ENCODE measurements at regions not wholly inside any gene's neighbourhood (a gene's known extent, or its start where the extent isn't known, plus 50 kb on each side); places are given as distances from the start of the nearest gene placed in this dataset.

DNA sequence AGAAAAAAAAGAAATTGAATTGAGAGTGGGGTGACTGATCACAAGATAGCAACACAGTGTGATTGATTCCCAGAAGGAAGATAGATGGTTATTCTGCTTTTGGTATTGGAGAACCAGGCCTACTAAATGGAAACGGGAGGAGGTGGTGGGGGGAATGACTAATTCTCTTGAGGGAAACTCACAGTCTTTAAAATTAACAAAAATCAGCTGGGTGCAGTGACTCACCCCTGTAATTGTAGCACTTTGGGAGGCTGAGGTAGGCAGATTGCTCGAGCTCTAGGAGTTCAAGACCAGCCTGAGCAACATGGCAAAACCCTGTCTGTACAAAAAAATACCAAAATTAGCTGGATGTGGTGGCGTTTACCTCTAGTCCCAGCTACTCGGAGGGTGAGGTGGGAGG lies 134.6 kb upstream of the PDE4B start:
- TF ChIP-seq, protein P1, sequence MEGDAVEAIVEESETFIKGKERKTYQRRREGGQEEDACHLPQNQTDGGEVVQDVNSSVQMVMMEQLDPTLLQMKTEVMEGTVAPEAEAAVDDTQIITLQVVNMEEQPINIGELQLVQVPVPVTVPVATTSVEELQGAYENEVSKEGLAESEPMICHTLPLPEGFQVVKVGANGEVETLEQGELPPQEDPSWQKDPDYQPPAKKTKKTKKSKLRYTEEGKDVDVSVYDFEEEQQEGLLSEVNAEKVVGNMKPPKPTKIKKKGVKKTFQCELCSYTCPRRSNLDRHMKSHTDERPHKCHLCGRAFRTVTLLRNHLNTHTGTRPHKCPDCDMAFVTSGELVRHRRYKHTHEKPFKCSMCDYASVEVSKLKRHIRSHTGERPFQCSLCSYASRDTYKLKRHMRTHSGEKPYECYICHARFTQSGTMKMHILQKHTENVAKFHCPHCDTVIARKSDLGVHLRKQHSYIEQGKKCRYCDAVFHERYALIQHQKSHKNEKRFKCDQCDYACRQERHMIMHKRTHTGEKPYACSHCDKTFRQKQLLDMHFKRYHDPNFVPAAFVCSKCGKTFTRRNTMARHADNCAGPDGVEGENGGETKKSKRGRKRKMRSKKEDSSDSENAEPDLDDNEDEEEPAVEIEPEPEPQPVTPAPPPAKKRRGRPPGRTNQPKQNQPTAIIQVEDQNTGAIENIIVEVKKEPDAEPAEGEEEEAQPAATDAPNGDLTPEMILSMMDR (IDR thresholded peaks at IDR 0.05; ENCODE audit: borderline replicate concordance, extremely low read depth, insufficient read depth): no peak
- intact Hi-C loops (cut with DNase I): no loop called here
- H3K9me3 ChIP-seq (ENCODE audit: control insufficient read depth in 2 of 3, insufficient read depth in 1 of 3, low read length in 3 of 3): no peaks in the 10 kb centered on the region
- no peaks in the 10 kb centered on the region for H3K36me3 ChIP-seq (ENCODE audit: control insufficient read depth in 2 of 3, insufficient read depth in 3 of 3, low read length in 3 of 3)
- no peaks in the 10 kb centered on the region for H3K4me1 ChIP-seq (ENCODE audit: control insufficient read depth in 2 of 3, insufficient read depth in 2 of 3, low read depth in 1 of 3, low read length in 3 of 3)
- H3K4me3 ChIP-seq (ENCODE audit: low read length in 3 of 3): no peak overlapping the region
- DNase-seq (no peak), FAIRE-seq (no peak)
- no peak overlapping the region for H3K9ac ChIP-seq (ENCODE audit: low read length in 3 of 3)
- no peaks in the 10 kb centered on the region for H3K27me3 ChIP-seq (ENCODE audit: control insufficient read depth, insufficient read depth, low read length)
- no peak overlapping the region for H3K27ac ChIP-seq (ENCODE audit: low read depth in 2 of 2, low read length in 2 of 2)

DNA sequence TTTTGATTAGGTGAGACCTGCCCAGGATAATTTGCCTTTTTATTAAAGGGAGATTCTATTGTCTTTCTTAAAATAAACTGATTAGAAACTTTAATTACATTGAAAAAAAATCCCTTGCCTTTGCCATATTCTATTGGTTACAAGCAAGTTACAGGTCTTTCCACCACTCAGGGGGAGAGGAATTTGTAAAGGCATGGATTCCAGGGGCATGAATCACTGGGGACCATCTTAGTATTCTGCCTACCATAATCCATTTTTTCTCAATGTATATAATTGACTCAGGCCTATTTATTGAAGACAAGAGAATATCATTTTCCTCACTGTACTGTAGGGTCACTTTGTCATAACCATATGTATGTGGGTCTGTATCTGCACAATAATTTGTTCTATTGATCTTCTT lies 124.3 kb upstream of the PDE4B start:
- H3K27ac ChIP-seq (ENCODE audit: low read depth in 2 of 2, low read length in 2 of 2): no peak overlapping the region
- TF ChIP-seq, protein P1 (IDR thresholded peaks at IDR 0.05; ENCODE audit: borderline replicate concordance, extremely low read depth, insufficient read depth): no peak
- DNase-seq (no peak), FAIRE-seq (no peak)
- H3K27me3 ChIP-seq (ENCODE audit: control insufficient read depth, insufficient read depth, low read length): no peaks in the 10 kb centered on the region
- H3K36me3 ChIP-seq (ENCODE audit: control insufficient read depth in 2 of 3, insufficient read depth in 3 of 3, low read length in 3 of 3): no peaks in the 10 kb centered on the region
- H3K4me1 ChIP-seq (ENCODE audit: control insufficient read depth in 2 of 3, insufficient read depth in 2 of 3, low read depth in 1 of 3, low read length in 3 of 3): no peaks in the 10 kb centered on the region
- intact Hi-C loops (cut with DNase I): no loop called here
- peaks cover 0 to 3% (median 0%) of the 10 kb centered on the region in 3 donors for H3K9me3 ChIP-seq (ENCODE audit: control insufficient read depth in 2 of 3, insufficient read depth in 1 of 3, low read length in 3 of 3)
- no peak overlapping the region for H3K4me3 ChIP-seq (ENCODE audit: low read length in 3 of 3)
- no peak overlapping the region for H3K9ac ChIP-seq (ENCODE audit: low read length in 3 of 3)

DNA sequence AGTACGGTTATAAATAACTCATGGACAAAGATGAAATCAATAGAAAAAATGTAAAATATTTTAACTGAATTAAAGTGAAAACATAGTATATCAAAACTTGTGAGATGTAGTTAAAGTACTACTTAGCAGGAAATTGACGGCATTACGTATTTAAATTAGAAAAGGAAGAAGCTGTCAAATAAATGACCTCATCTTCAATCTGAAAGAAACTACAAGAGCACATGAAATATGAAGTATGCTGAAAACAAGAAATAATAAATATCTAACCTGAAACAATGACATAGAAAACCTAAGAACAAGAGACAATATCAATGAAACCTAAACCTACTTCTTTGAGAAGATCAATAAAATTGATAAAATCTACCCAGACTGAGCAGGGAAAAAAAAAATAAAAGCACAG lies 122.2 kb upstream of the PDE4B start:
- H3K27ac ChIP-seq (ENCODE audit: low read depth in 2 of 2, low read length in 2 of 2): no peak overlapping the region
- H3K9me3 ChIP-seq (ENCODE audit: control insufficient read depth in 2 of 3, insufficient read depth in 1 of 3, low read length in 3 of 3): peaks cover 0 to 3% (median 0%) of the 10 kb centered on the region in 3 donors
- no peak overlapping the region for H3K9ac ChIP-seq (ENCODE audit: low read length in 3 of 3)
- H3K4me3 ChIP-seq (ENCODE audit: low read length in 3 of 3): no peak overlapping the region
- TF ChIP-seq, protein P1 (IDR thresholded peaks at IDR 0.05; ENCODE audit: borderline replicate concordance, extremely low read depth, insufficient read depth): no peak
- FAIRE-seq: no peak
- H3K36me3 ChIP-seq (ENCODE audit: control insufficient read depth in 2 of 3, insufficient read depth in 3 of 3, low read length in 3 of 3): no peaks in the 10 kb centered on the region
- intact Hi-C loops (cut with DNase I): no loop called here
- H3K27me3 ChIP-seq (ENCODE audit: control insufficient read depth, insufficient read depth, low read length): no peaks in the 10 kb centered on the region
- no peaks in the 10 kb centered on the region for H3K4me1 ChIP-seq (ENCODE audit: control insufficient read depth in 2 of 3, insufficient read depth in 2 of 3, low read depth in 1 of 3, low read length in 3 of 3)
- DNase-seq: no peak

DNA sequence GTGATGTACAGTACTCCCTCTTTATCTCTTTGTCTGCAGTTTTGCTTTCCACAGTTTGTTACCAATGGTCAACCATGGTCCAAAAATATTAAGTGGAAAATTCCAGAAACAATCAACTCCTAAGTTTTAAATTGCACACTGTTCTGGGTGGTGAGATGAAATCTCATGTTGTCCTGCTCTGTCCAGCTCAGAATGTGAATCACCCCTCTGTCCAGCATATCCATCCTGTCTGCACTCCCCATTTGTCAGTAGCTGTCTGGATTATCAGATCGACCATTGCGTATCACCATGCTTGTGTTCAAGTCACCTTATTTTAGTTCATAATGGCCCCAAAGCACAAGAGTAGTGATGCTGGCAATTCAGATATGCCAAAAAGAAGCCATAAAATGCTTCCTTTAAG lies 118.2 kb upstream of the PDE4B start:
- intact Hi-C loops (cut with DNase I): no loop called here
- Histone ChIP-seq H3K9ac (ENCODE audit: low read length in 3 of 3) (no peak overlapping the region), H3K27ac (ENCODE audit: low read depth in 2 of 2, low read length in 2 of 2) (no peak overlapping the region), H3K9me3 (ENCODE audit: control insufficient read depth in 2 of 3, insufficient read depth in 1 of 3, low read length in 3 of 3) (no peaks in the 10 kb centered on the region), H3K36me3 (ENCODE audit: control insufficient read depth in 2 of 3, insufficient read depth in 3 of 3, low read length in 3 of 3) (no peaks in the 10 kb centered on the region), H3K4me3 (ENCODE audit: low read length in 3 of 3) (no peak overlapping the region), H3K4me1 (ENCODE audit: control insufficient read depth in 2 of 3, insufficient read depth in 2 of 3, low read depth in 1 of 3, low read length in 3 of 3) (no peaks in the 10 kb centered on the region), H3K27me3 (ENCODE audit: control insufficient read depth, insufficient read depth, low read length) (no peaks in the 10 kb centered on the region)
- FAIRE-seq: no peak
- TF ChIP-seq, protein P1 (IDR thresholded peaks at IDR 0.05; ENCODE audit: borderline replicate concordance, extremely low read depth, insufficient read depth): no peak
- DNase-seq: no peak

Measured in kidney (tissue), 13 donors.